ENCODE measurements at regions not wholly inside any gene's neighbourhood (a gene's known extent, or its start where the extent isn't known, plus 50 kb on each side); places are given as distances from the start of the nearest gene placed in this dataset.

- TF ChIP-seq CTCF (IDR thresholded peaks at IDR 0.05) = no peak
- TF ChIP-seq EZH2 (IDR thresholded peaks at IDR 0.05; ENCODE audit: borderline replicate concordance, insufficient read depth, low read depth, low read length, poor library complexity, severe bottlenecking) = no peak
Measured at GRCh38 chr13:79225487-79226232, 180.4 kb downstream of the RBM26 start.
